Natural killer cell (primary cell): ENCODE measurements at regions not wholly inside any gene's neighbourhood (a gene's known extent, or its start where the extent isn't known, plus 50 kb on each side); places are given as distances from the start of the nearest gene placed in this dataset.

Source experiments
- ATAC-seq, 3 donors: fragments of 150-1000 bp in 2 of 3; fragments of 200-7000 bp in 1 of 3; cut with Tn5 transposase; 1 replicate in 1 of 3; 2 replicates in 2 of 3; pipeline ENCODE4 v1.10.0; 2021; ENCODE audit warnings: mild to moderate bottlenecking in 2 of 3, moderate library complexity in 2 of 3
- DNase-seq, 2 donors: peaks; one replicate each; pipeline versions ENCODE4 v3.0.0 to v3.0.0-alpha.2; 2013 to 2021; ENCODE audit warnings: mixed read lengths in 1 of 2
- H3K27ac ChIP-seq: one replicate; pipeline ENCODE4 v1.5.1; 2013; ENCODE audit warnings: mild to moderate bottlenecking, low read length
- H3K27me3 ChIP-seq: one replicate; pipeline ENCODE4 v1.6.1; 2013; ENCODE audit warnings: low read length; ENCODE audit not compliant: control insufficient read depth, insufficient read depth
- H3K36me3 ChIP-seq: one replicate; pipeline ENCODE4 v1.6.1; 2013; ENCODE audit warnings: low read length; ENCODE audit not compliant: control insufficient read depth, insufficient read depth
- H3K4me1 ChIP-seq: one replicate; pipeline ENCODE4 v1.6.1; 2013; ENCODE audit warnings: low read length; ENCODE audit not compliant: control insufficient read depth, insufficient read depth
- H3K4me3 ChIP-seq: one replicate; pipeline ENCODE4 v1.5.1; 2013; ENCODE audit warnings: low read length
- H3K9me3 ChIP-seq: one replicate; pipeline ENCODE4 v1.6.1; 2013; ENCODE audit warnings: low read length; ENCODE audit not compliant: control insufficient read depth, insufficient read depth
- H3K27ac Mint-ChIP-seq, 2 donors: one replicate each; pipeline ENCODE4 v1.8.0; 2022; ENCODE audit warnings: mild to moderate bottlenecking in 2 of 2, mixed read lengths in 2 of 2, moderate library complexity in 1 of 2
- H3K27me3 Mint-ChIP-seq, 2 donors: one replicate each; pipeline ENCODE4 v1.8.0; 2022; ENCODE audit warnings: low read depth in 2 of 2, mixed read lengths in 2 of 2
- H3K36me3 Mint-ChIP-seq: one replicate; pipeline ENCODE4 v1.8.0; 2022; ENCODE audit warnings: mixed read lengths
- H3K4me1 Mint-ChIP-seq, 2 donors: one replicate each; pipeline ENCODE4 v1.8.0; 2022; ENCODE audit warnings: mixed read lengths in 2 of 2
- H3K4me3 Mint-ChIP-seq: one replicate; pipeline ENCODE4 v1.8.0; 2022; ENCODE audit warnings: mild to moderate bottlenecking, moderate library complexity, mixed read lengths
- H3K9me3 Mint-ChIP-seq, 2 donors: one replicate each; pipeline ENCODE4 v1.8.0; 2022; ENCODE audit warnings: mixed read lengths in 2 of 2
- WGBS: methylation state at CpG from one replicate; pipeline ENCODE4 v1.1.7; 2013; ENCODE audit warnings: missing lambda C conversion rate; ENCODE audit not compliant: insufficient coverage; 5-methylcytosine and 5-hydroxymethylcytosine counted together
- intact Hi-C: fragments of 100-400 bp; cut with micrococcal nuclease; formaldehyde crosslinking; loops from one replicate; pipeline ENCODE4 v1.14.2; 2022
- TF ChIP-seq, protein P1 (sequence below): fragments of 200-600 bp; IDR thresholded peaks from one replicate; pipeline ENCODE4 v1.8.0; 2022; ENCODE audit warnings: antibody characterized with exemption

DNA sequence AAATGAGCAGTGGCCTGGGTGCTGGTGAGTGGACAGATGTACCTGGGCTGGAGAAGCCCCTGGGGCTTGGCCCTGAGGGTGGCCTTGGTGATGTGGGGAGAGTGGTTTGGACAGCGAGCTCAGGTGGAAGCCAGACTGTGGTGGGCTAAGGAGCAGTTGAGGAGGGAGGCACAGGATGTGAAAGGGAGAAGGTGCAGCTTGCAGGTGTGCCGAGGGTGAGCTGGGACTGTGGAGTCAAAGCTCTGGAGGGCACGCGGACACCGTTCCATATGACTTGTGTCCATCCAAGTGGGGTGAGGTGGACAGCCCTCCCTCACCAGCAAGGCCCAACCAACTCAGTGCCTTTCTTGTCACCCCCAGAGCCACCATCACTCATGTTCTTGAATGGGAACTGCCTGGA lies 170.8 kb upstream of the ZNF267 start:
- H3K27ac ChIP-seq, result no peak overlapping the region
- no peak for ATAC-seq
- 94% methylated on average over 5 of the region's 5 CpGs for WGBS
- H3K4me1 Mint-ChIP-seq, result peaks cover 18 to 23% of the 10 kb centered on the region in 2 donors
- intact Hi-C loops, result no loop called here
- no peaks in the 10 kb centered on the region for H3K36me3 Mint-ChIP-seq
- H3K9me3 Mint-ChIP-seq, result no peaks in the 10 kb centered on the region
- H3K27ac Mint-ChIP-seq, result peak overlapping the region in 1 of 2 donors; percentile 93
- peaks cover 29% of the 10 kb centered on the region for H3K4me1 ChIP-seq
- no peak overlapping the region for H3K4me3 Mint-ChIP-seq
- no peaks in the 10 kb centered on the region for H3K9me3 ChIP-seq
- H3K36me3 ChIP-seq, result peaks cover 47% of the 10 kb centered on the region
- no peaks in the 10 kb centered on the region for H3K27me3 ChIP-seq
- no peaks in the 10 kb centered on the region for H3K27me3 Mint-ChIP-seq
- TF ChIP-seq, protein P1, sequence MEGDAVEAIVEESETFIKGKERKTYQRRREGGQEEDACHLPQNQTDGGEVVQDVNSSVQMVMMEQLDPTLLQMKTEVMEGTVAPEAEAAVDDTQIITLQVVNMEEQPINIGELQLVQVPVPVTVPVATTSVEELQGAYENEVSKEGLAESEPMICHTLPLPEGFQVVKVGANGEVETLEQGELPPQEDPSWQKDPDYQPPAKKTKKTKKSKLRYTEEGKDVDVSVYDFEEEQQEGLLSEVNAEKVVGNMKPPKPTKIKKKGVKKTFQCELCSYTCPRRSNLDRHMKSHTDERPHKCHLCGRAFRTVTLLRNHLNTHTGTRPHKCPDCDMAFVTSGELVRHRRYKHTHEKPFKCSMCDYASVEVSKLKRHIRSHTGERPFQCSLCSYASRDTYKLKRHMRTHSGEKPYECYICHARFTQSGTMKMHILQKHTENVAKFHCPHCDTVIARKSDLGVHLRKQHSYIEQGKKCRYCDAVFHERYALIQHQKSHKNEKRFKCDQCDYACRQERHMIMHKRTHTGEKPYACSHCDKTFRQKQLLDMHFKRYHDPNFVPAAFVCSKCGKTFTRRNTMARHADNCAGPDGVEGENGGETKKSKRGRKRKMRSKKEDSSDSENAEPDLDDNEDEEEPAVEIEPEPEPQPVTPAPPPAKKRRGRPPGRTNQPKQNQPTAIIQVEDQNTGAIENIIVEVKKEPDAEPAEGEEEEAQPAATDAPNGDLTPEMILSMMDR, result no peak
- no peak overlapping the region for H3K4me3 ChIP-seq
- DNase-seq, result peak in 1 of 2 donors; percentile 10

DNA sequence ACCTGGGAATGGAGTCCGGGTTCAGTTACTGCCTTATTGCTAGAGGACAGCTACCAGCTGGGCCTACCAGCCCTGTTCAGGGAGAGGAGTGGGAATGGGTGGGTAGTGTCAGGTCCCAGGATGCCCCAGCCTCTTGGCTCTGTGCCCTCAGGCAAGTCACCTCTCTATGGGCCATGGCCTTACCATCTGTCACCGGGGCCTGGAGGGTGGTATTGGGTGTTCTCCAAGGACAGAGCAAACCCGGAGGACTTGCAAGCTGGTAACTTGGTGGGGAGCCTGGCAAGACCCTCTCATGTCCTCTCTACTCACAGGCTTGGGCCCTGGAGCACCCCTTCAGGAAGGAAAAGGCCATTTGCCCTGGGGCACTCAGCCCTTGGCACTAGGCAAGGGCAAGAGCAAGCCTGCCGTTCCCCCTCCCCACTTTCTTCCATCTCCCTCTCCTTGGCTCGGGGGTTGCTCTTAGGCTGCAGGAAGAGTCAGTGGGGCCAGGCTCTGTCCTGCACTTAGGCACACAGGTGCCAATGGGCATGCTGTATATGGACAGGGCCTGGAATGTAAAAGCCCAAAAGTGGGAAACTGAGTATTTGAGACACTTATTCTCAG lies 170.0 kb upstream of the ZNF267 start:
- H3K4me3 ChIP-seq, result no peak overlapping the region
- Mint-ChIP-seq H3K27me3 (no peaks in the 10 kb centered on the region), H3K27ac (no peak overlapping the region), H3K4me3 (no peak overlapping the region), H3K9me3 (no peaks in the 10 kb centered on the region), H3K36me3 (no peaks in the 10 kb centered on the region), H3K4me1 (peaks cover 18 to 30% of the 10 kb centered on the region in 2 donors)
- no peak overlapping the region for H3K27ac ChIP-seq
- ATAC-seq, result no peak
- 98% methylated on average over 5 of the region's 5 CpGs for WGBS
- intact Hi-C loops, result no loop called here
- TF ChIP-seq, protein P1, result no peak
- DNase-seq, result peak in 1 of 2 donors; percentile 9
- peaks cover 29% of the 10 kb centered on the region for H3K4me1 ChIP-seq
- H3K27me3 ChIP-seq, result no peaks in the 10 kb centered on the region
- H3K9me3 ChIP-seq, result no peaks in the 10 kb centered on the region
- H3K36me3 ChIP-seq, result peaks cover 53% of the 10 kb centered on the region

DNA sequence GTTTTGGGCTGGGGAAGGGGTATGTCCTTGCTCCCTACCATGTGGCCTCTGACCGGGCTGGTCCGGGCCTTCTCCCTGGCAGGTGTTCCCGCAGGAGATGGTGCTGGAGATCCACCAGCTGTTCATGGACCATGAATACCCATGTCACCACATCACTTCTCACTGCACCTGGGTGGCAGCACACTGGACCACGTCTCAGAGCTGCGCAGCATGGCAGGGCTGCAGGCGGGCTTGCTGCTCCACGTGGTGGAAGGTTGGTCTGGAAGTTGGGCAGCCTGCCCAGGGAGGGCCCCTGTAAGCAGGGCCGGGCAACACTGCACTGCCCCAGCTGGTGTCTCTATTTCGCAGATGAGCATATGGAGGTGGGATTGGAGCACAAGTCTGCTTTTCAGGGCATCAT lies 169.5 kb upstream of the ZNF267 start:
- H3K36me3 Mint-ChIP-seq, result no peaks in the 10 kb centered on the region
- intact Hi-C loops, result no loop called here
- peaks cover 56% of the 10 kb centered on the region for H3K36me3 ChIP-seq

More for the DNA sequence above, 169.5 kb upstream of the ZNF267 start:
- Mint-ChIP-seq H3K27ac (no peak overlapping the region), H3K4me1 (peaks cover 18 to 33% of the 10 kb centered on the region in 2 donors), H3K4me3 (no peak overlapping the region), H3K27me3 (no peaks in the 10 kb centered on the region), H3K9me3 (no peaks in the 10 kb centered on the region)
- Histone ChIP-seq H3K9me3 (no peaks in the 10 kb centered on the region), H3K4me3 (no peak overlapping the region), H3K27ac (no peak overlapping the region), H3K27me3 (no peaks in the 10 kb centered on the region), H3K4me1 (peaks cover 29% of the 10 kb centered on the region)
- WGBS, result 96% methylated on average over 9 of the region's 9 CpGs
- DNase-seq, result no peak
- ATAC-seq, result no peak
- TF ChIP-seq, protein P1, result no peak
